Breast epithelium (tissue), 4 donors: ENCODE measurements at regions not wholly inside any gene's neighbourhood (a gene's known extent, or its start where the extent isn't known, plus 50 kb on each side); places are given as distances from the start of the nearest gene placed in this dataset.

Experiments used
- DNase-seq, 2 donors: peaks; one replicate each; pipeline ENCODE4 v3.0.0-alpha.2; 2019; ENCODE audit warnings: low spot score in 2 of 2
- H3K27ac ChIP-seq, 2 donors: fragments of 200-600 bp; sonication (generic) in 1 of 2; one replicate each; pipeline ENCODE4 v1.5.1; 2016 to 2019; ENCODE audit warnings: mild to moderate bottlenecking in 1 of 2
- H3K27me3 ChIP-seq, 2 donors: fragments of 200-600 bp; sonication (generic) in 1 of 2; one replicate each; pipeline versions ENCODE4 v1.5.1 to v1.6.0; 2017 to 2019; ENCODE audit warnings: control low read depth in 1 of 2, mild to moderate bottlenecking in 1 of 2
- H3K36me3 ChIP-seq: fragments of 200-600 bp; one replicate; pipeline ENCODE4 v1.5.1; 2019
- H3K4me1 ChIP-seq, 2 donors: fragments of 200-600 bp; sonication (generic); one replicate each; pipeline ENCODE4 v1.5.1; 2016 to 2019; ENCODE audit warnings: control low read depth in 1 of 2
- H3K4me3 ChIP-seq, 3 donors: fragments of 200-600 bp; sonication (generic); 1 replicate in 2 of 3; 2 replicates in 1 of 3; pipeline ENCODE4 v1.5.1; 2016 to 2019; ENCODE audit warnings: mild to moderate bottlenecking in 3 of 3, moderate library complexity in 2 of 3
- H3K9me3 ChIP-seq, 2 donors: fragments of 200-600 bp; sonication (generic) in 1 of 2; one replicate each; pipeline ENCODE4 v1.5.1; 2016 to 2019; ENCODE audit warnings: control low read depth in 1 of 2
- CTCF ChIP-seq, 3 donors: fragments of 450-650 bp; IDR thresholded peaks; one replicate each; pipeline ENCODE4 v1.5.1; 2016 to 2017; ENCODE audit warnings: antibody characterized with exemption in 3 of 3, mild to moderate bottlenecking in 3 of 3, moderate library complexity in 3 of 3
- POLR2A ChIP-seq: fragments of 450-650 bp; IDR thresholded peaks from one replicate; pipeline ENCODE4 v1.6.1; 2016; ENCODE audit warnings: antibody characterized with exemption, mild to moderate bottlenecking, moderate library complexity
- POLR2AphosphoS5 ChIP-seq, 3 donors: sonication (generic); formaldehyde crosslinking; IDR thresholded peaks; one replicate each; pipeline ENCODE4 v1.6.1; 2017; ENCODE audit warnings: antibody characterized with exemption in 3 of 3
- intact Hi-C: fragments of 100-400 bp; cut with DNase I; formaldehyde crosslinking; loops from one replicate; pipeline ENCODE4 v1.15.1; 2023; ENCODE audit warnings: low total_unique reads

- Histone ChIP-seq H3K27ac (no peak overlapping the region), H3K4me3 (no peak overlapping the region), H3K9me3 (no peaks in the 10 kb centered on the region), H3K4me1 (no peaks in the 10 kb centered on the region), H3K27me3 (no peaks in the 10 kb centered on the region), H3K36me3 (no peaks in the 10 kb centered on the region)
- TF ChIP-seq POLR2AphosphoS5 (IDR thresholded peaks at IDR 0.05), result no peak
- TF ChIP-seq POLR2A, result no peak
- no peak for TF ChIP-seq CTCF (IDR thresholded peaks at IDR 0.05)
- intact Hi-C loops, result no loop called here
- no peak for DNase-seq
These were observed 294.7 kb downstream of the SOX2 start for GRCh38 chr3:182006431-182006830.

GRCh38 chr3:182007441-182007840, 295.7 kb downstream of the SOX2 start:
- intact Hi-C loops, result no loop called here
- H3K9me3 ChIP-seq, result no peaks in the 10 kb centered on the region
- H3K36me3 ChIP-seq, result no peaks in the 10 kb centered on the region
- DNase-seq, result no peak
- TF ChIP-seq CTCF (IDR thresholded peaks at IDR 0.05), result no peak
- TF ChIP-seq POLR2A, result no peak
- TF ChIP-seq POLR2AphosphoS5 (IDR thresholded peaks at IDR 0.05), result no peak
- H3K27me3 ChIP-seq, result no peaks in the 10 kb centered on the region
- H3K27ac ChIP-seq, result no peak overlapping the region
- H3K4me3 ChIP-seq, result no peak overlapping the region
- H3K4me1 ChIP-seq, result no peaks in the 10 kb centered on the region

- H3K4me3 ChIP-seq, result no peak overlapping the region
- no peaks in the 10 kb centered on the region for H3K27me3 ChIP-seq
- intact Hi-C loops, result no loop called here
- no peaks in the 10 kb centered on the region for H3K36me3 ChIP-seq
- no peak overlapping the region for H3K27ac ChIP-seq
- DNase-seq, result no peak
- no peaks in the 10 kb centered on the region for H3K9me3 ChIP-seq
- TF ChIP-seq CTCF (IDR thresholded peaks at IDR 0.05) (no peak), POLR2AphosphoS5 (IDR thresholded peaks at IDR 0.05) (no peak), POLR2A (no peak)
- no peaks in the 10 kb centered on the region for H3K4me1 ChIP-seq
These were observed 306.6 kb downstream of the SOX2 start for GRCh38 chr3:182018361-182018760.

GRCh38 chr3:182019926-182020325, 308.2 kb downstream of the SOX2 start:
- Histone ChIP-seq H3K4me1 (no peaks in the 10 kb centered on the region), H3K27me3 (no peaks in the 10 kb centered on the region), H3K9me3 (no peaks in the 10 kb centered on the region), H3K4me3 (no peak overlapping the region), H3K36me3 (no peaks in the 10 kb centered on the region), H3K27ac (no peak overlapping the region)
- TF ChIP-seq POLR2A (no peak), CTCF (IDR thresholded peaks at IDR 0.05) (no peak), POLR2AphosphoS5 (IDR thresholded peaks at IDR 0.05) (no peak)
- no peak for DNase-seq
- intact Hi-C loops, result no loop called here

GRCh38 chr3:182023843-182024242, 312.1 kb downstream of the SOX2 start:
- H3K27ac ChIP-seq, result no peak overlapping the region
- H3K27me3 ChIP-seq, result no peaks in the 10 kb centered on the region
- no peak for DNase-seq
- TF ChIP-seq POLR2A (no peak), CTCF (IDR thresholded peaks at IDR 0.05) (no peak), POLR2AphosphoS5 (IDR thresholded peaks at IDR 0.05) (no peak)
- no peaks in the 10 kb centered on the region for H3K4me1 ChIP-seq
- no peaks in the 10 kb centered on the region for H3K36me3 ChIP-seq
- H3K9me3 ChIP-seq, result no peaks in the 10 kb centered on the region
- no peak overlapping the region for H3K4me3 ChIP-seq
- intact Hi-C loops, result no loop called here
